Gastrocnemius medialis (tissue), 4 donors: ENCODE measurements at regions not wholly inside any gene's neighbourhood (a gene's known extent, or its start where the extent isn't known, plus 50 kb on each side); places are given as distances from the start of the nearest gene placed in this dataset.

Experiments
- ATAC-seq, 2 donors: fragments of 150-250 bp; one replicate each; pipeline ENCODE4 v1.9.1; 2016
- DNase-seq, 2 donors: peaks; one replicate each; pipeline ENCODE4 v3.0.0-alpha.2; 2019
- H3K27ac ChIP-seq, 4 donors: fragments of 200-600 bp; sonication (generic); 1 replicate in 1 of 4; 2 replicates in 3 of 4; pipeline ENCODE4 v1.5.1; 2016 to 2018; ENCODE audit warnings: mild to moderate bottlenecking in 2 of 4, moderate library complexity in 1 of 4
- H3K27me3 ChIP-seq, 3 donors: fragments of 200-600 bp; sonication (generic) in 2 of 3; 1 replicate in 1 of 3; 2 replicates in 2 of 3; pipeline versions ENCODE4 v1.5.1 to v1.6.0; 2016 to 2019; ENCODE audit warnings: mild to moderate bottlenecking in 1 of 3, moderate library complexity in 1 of 3
- H3K36me3 ChIP-seq, 2 donors: fragments of 200-600 bp; sonication (generic) in 1 of 2; one replicate each; pipeline ENCODE4 v1.5.1; 2017 to 2018
- H3K4me1 ChIP-seq, 2 donors: fragments of 200-600 bp; sonication (generic) in 1 of 2; one replicate each; pipeline ENCODE4 v1.5.1; 2016 to 2017; ENCODE audit warnings: mild to moderate bottlenecking in 2 of 2
- H3K4me3 ChIP-seq, 4 donors: fragments of 200-600 bp; sonication (generic) in 3 of 4; 1 replicate in 1 of 4; 2 replicates in 3 of 4; pipeline ENCODE4 v1.5.1; 2016 to 2019; ENCODE audit warnings: mild to moderate bottlenecking in 2 of 4
- H3K9me3 ChIP-seq, 3 donors: fragments of 200-600 bp; sonication (generic) in 2 of 3; 1 replicate in 1 of 3; 2 replicates in 2 of 3; pipeline ENCODE4 v1.5.1; 2016 to 2019
- CTCF ChIP-seq, 5 experiments: fragments of 450-650 bp in 3 of 5; fragments of 200-600 bp in 2 of 5; sonication (generic) in 2 of 5; IDR thresholded peaks in 4 of 5; conservative IDR thresholded peaks in 1 of 5; 1 replicate in 4 of 5; 2 replicates in 1 of 5; pipeline ENCODE4 v1.5.1; 2016 to 2019; ENCODE audit warnings: antibody characterized with exemption in 5 of 5, mild to moderate bottlenecking in 3 of 5, moderate library complexity in 3 of 5
- POLR2A ChIP-seq, 2 donors: fragments of 450-650 bp; IDR thresholded peaks; one replicate each; pipeline ENCODE4 v1.6.1; 2017; ENCODE audit warnings: antibody characterized with exemption in 2 of 2, mild to moderate bottlenecking in 2 of 2, moderate library complexity in 2 of 2
- in situ Hi-C, 4 donors: fragments of 200-750 bp; cut with MboI; loops; one replicate each; pipeline versions ENCODE4 v1.15.0 to v1.8.0; 2017; ENCODE audit warnings: low sequenced_read_pairs in 4 of 4
- intact Hi-C: fragments of 100-400 bp; cut with DNase I; formaldehyde crosslinking; loops from one replicate; pipeline ENCODE4 v1.15.1; 2023; ENCODE audit warnings: low total_unique reads

GRCh38 chr3:30352410-30353318 lies 253.7 kb upstream of the TGFBR2 start:
- Histone ChIP-seq H3K36me3 (no peaks in the 10 kb centered on the region), H3K4me3 (no peak overlapping the region), H3K9me3 (no peaks in the 10 kb centered on the region), H3K27ac (no peak overlapping the region), H3K27me3 (no peaks in the 10 kb centered on the region), H3K4me1 (peaks cover 21 to 48% of the 10 kb centered on the region in 2 donors)
- ATAC-seq (no peak), DNase-seq (no peak)
- intact Hi-C loops (no loop called here), in situ Hi-C loops (no loop called here)
- TF ChIP-seq CTCF (IDR thresholded peaks at IDR 0.05 in 4 of 5, conservative IDR thresholded peaks at IDR 0.05 in 1 of 5): no peak
- TF ChIP-seq POLR2A (IDR thresholded peaks at IDR 0.05): no peak

GRCh38 chr3:30353711-30354467 lies 252.5 kb upstream of the TGFBR2 start:
- Histone ChIP-seq H3K4me1 (peaks cover 21 to 46% of the 10 kb centered on the region in 2 donors), H3K27ac (peak overlapping the region in 3 of 4 donors; percentile 29 to 68 (median 42)), H3K27me3 (no peaks in the 10 kb centered on the region), H3K36me3 (no peaks in the 10 kb centered on the region), H3K4me3 (no peak overlapping the region), H3K9me3 (no peaks in the 10 kb centered on the region)
- peak in 1 of 2 donors; percentile 44 for ATAC-seq
- intact Hi-C loops (no loop called here), in situ Hi-C loops (no loop called here)
- no peak for TF ChIP-seq POLR2A (IDR thresholded peaks at IDR 0.05)
- no peak for TF ChIP-seq CTCF (IDR thresholded peaks at IDR 0.05 in 4 of 5, conservative IDR thresholded peaks at IDR 0.05 in 1 of 5)
- DNase-seq: no peak

GRCh38 chr3:30354513-30354912 lies 251.9 kb upstream of the TGFBR2 start:
- intact Hi-C loops: no loop called here
- DNase-seq: no peak
- TF ChIP-seq CTCF (IDR thresholded peaks at IDR 0.05 in 4 of 5, conservative IDR thresholded peaks at IDR 0.05 in 1 of 5): no peak
- H3K9me3 ChIP-seq: no peaks in the 10 kb centered on the region
- peaks cover 21 to 40% of the 10 kb centered on the region in 2 donors for H3K4me1 ChIP-seq
- in situ Hi-C loops: no loop called here
- H3K36me3 ChIP-seq: no peaks in the 10 kb centered on the region
- no peak overlapping the region for H3K4me3 ChIP-seq
- no peaks in the 10 kb centered on the region for H3K27me3 ChIP-seq
- peak; percentile 44 to 45 for ATAC-seq
- H3K27ac ChIP-seq: peak overlapping the region; percentile 12 to 68 (median 36)

GRCh38 chr3:30354972-30355371 lies 251.4 kb upstream of the TGFBR2 start:
- no peak for DNase-seq
- TF ChIP-seq CTCF (IDR thresholded peaks at IDR 0.05 in 4 of 5, conservative IDR thresholded peaks at IDR 0.05 in 1 of 5): no peak
- no peak for TF ChIP-seq POLR2A (IDR thresholded peaks at IDR 0.05)
- H3K4me1 ChIP-seq: peaks cover 21 to 38% of the 10 kb centered on the region in 2 donors
- H3K9me3 ChIP-seq: no peaks in the 10 kb centered on the region
- H3K4me3 ChIP-seq: no peak overlapping the region
- H3K27ac ChIP-seq: peak overlapping the region; percentile 12 to 68 (median 36)
- H3K27me3 ChIP-seq: no peaks in the 10 kb centered on the region
- in situ Hi-C loops: no loop called here
- ATAC-seq: no peak
- intact Hi-C loops: no loop called here
- H3K36me3 ChIP-seq: no peaks in the 10 kb centered on the region
